ENCODE measurements at regions not wholly inside any gene's neighbourhood (a gene's known extent, or its start where the extent isn't known, plus 50 kb on each side); places are given as distances from the start of the nearest gene placed in this dataset.

DNA sequence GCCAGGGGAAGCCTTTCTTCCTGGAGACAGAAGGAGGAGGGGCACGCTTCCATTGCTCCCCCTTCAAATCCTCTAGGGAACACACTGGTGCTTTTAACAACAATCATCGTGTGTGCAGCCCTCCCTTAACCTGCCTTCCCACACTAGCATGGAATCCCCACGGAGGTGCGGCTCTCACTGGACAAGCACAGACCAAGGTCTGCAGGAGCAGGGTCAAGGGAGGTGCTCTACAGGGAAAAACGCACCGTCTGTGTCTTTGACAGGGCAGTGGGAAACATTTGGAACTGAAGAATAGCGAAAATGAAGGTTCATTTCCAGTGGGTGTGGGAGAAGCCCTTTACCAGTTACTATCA is 527.1 kb downstream of the QKI start:
- DNase-seq: no peak

GRCh38 chr6:163940705-163941623 is 526.4 kb downstream of the QKI start:
- no peak for DNase-seq

DNA sequence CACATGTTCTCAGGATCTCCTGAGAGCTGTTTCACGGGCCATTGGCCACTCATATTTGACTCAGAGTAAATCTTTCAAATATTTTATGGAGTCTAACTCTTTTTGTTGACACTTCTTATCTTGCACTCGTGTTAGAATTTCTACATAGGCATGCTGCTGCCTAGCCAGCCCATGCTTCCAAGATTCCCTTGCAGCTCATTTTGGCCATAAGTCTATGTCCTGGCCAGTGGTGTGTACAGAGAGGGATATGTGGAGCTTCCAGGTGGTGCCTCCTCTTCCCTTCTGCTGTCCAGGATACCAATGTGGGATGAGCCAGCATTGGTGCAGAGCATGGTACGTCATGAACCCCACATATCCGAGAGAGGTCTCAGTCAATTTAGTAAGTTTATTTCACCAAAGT is 522.6 kb downstream of the QKI start:
- no peak for DNase-seq

DNA sequence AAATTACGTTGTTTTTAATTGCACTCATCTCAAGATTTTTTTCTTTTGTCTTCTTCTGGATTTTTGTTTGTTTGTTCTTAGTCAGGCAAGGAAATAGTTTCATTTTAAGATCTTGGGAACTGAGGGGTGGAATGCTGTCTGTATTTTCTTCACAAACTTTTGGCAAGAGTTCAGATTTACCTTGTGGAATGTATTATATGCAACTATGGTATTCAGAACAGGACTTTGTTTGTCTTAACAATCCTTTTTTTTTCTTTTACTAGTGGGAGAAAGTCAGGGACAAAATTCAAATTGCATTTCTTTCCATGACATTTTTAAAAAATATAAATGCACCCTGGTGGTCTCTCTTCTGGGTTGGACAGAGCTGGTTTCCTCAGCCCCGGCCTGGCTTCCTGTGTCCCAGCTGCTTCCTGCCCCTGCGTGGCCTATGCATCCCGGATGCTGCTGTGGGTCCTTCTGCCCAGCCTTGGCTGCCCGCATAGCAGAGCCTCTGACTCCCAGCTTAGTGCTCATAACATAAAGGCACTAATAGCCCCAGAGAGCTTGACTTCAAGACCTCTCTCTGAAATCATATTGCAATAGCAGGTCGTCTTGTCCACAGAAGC is 520.7 kb downstream of the QKI start:
- no peak for DNase-seq

GRCh38 chr6:163930012-163930411 is 515.5 kb downstream of the QKI start:
- DNase-seq: no peak

GRCh38 chr6:163929538-163929937 is 515.0 kb downstream of the QKI start:
- DNase-seq: no peak

- DNase-seq: no peak
Measured at GRCh38 chr6:163926642-163927041, 512.1 kb downstream of the QKI start.

- no peak for DNase-seq
Measured at GRCh38 chr6:163925839-163926238, 511.3 kb downstream of the QKI start.

DNA sequence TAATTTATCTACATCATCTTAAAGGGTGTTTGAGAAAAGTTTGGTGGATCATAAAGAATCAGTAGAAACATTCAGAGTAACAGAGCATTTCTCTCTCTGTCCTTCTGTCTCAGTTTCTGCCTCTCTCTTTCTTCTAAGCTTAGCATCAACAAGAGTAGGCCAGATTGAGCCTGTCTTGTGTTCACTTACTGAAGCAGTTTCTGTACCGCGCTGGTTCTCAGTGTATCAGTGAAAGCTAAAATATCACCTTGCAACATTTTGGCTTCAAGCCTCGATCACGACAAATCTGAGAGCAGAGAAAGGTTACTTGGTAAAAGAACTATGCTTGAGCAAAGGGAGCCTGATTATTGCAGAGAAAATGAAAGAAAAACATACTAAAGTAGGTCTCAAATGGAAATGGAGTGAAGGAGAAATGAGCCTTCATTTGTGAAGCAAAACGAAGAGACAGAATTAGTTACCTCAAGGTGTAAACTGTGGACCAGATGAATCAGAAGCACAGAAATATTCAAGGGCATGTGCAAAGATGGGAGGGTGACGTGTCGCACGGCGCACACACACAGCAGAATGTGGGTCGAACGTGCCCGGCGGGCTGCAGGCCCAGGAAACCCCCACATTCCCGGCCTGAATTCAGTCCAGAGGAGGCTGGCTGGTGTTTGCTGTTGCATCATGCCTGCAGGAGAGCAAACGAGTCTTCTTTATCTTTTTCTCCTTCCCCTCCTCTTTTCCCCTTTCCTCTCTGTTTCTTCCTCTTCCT is 509.3 kb downstream of the QKI start:
- DNase-seq: no peak

GRCh38 chr6:163922562-163922961 is 508.0 kb downstream of the QKI start:
- no peak for DNase-seq

DNA sequence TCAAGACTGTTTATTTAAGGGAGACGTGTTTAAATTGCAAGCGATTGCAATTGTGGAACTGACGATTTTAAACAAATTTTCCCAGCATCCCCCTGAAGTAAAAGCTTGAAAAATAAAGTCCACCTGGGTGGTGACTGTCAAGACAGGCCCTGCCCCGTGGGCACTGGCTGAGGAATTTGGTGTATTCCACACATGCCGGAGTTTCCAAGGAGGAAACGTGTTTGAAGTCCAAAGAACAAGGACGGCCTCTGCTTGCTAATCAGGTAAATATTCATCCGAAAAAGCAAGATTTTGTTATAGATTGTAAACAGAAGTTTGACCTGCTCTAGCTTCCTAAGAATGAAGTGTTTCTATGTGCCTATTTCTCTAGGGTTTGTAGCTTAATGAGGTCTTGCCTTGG is 505.1 kb downstream of the QKI start:
- DNase-seq: no peak

DNA sequence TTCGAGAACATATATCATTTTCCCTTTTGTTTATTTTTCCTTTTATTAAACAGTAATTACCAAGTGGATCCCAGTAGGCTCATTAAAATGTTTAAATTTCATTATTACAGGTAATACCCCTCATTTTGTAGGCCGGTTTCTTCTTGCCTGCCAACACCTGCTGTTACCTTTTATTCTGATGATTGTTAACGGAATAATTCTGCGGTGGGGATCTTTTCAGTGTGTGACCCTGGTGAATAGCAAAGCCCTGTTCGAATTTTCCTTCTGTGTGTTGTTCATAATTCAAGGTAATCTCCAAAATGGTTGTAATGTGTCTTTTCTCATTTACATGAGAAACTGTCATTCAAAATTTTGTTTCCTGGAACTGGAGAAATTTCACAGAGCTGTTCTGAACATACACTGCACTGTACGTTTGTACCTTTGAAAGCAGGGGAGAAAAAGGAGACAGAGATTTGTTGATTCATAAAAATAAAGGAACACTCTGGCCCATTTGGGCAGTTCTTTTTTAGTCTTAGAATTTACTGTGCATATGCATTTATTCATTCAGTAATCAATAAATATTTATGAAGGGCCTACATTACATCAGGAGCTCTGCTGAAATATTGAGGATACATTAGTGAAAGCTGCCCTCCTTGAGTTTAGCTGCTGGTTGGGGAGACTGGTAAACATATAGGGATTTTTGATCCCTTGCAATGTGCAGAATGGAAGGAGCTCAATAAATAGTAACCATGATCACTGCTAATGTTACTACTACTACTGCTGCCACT is 502.0 kb downstream of the QKI start:
- no peak for DNase-seq

GRCh38 chr6:163915131-163915530 is 500.6 kb downstream of the QKI start:
- no peak for DNase-seq

- no peak for DNase-seq
Measured at GRCh38 chr6:163913045-163913444, 498.5 kb downstream of the QKI start.

- DNase-seq: no peak
Measured at GRCh38 chr6:163906006-163906710, 491.6 kb downstream of the QKI start.

- no peak for DNase-seq
Measured at GRCh38 chr6:163904186-163904585, 489.7 kb downstream of the QKI start.

DNA sequence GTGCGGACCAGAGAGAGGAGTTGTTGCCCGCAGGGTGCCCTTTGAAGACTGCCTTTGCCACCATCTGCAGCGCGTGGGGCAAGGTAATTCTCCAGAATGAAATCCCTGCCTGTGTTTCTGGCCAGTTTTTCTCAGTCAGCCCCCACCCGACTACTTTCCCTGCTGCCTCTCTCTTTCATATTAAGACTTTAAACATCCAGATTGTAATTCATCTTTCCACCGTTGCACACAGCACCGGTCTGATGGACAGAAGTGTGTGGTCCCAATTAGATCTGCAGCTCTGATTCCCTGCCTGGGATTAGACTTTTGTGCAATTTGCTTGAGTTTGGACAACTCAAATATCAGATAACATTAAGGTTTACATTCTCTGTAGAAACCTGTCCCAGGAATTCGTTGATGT is 489.0 kb downstream of the QKI start:
- DNase-seq: no peak

DNA sequence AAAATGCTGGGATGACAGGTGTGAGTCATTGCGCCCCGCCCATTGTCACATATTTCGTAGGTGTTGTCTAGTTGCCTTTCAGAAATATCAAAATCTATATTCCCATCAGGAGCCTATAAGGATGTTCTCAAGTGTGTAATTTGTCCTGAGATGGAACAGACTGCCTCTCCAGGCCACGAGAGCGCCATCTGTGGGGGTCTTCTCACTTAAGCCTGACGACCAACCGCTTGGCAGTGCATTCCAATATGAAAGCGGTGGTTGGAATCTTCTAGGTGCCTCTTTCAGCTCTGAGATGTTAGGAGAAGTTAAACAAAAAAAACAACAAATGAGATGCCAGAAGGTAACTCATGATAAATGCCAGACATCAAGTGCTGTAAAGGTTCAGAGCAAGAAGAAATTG is 488.5 kb downstream of the QKI start:
- DNase-seq: peak in 1 of 2 experiments; percentile 40

DNA sequence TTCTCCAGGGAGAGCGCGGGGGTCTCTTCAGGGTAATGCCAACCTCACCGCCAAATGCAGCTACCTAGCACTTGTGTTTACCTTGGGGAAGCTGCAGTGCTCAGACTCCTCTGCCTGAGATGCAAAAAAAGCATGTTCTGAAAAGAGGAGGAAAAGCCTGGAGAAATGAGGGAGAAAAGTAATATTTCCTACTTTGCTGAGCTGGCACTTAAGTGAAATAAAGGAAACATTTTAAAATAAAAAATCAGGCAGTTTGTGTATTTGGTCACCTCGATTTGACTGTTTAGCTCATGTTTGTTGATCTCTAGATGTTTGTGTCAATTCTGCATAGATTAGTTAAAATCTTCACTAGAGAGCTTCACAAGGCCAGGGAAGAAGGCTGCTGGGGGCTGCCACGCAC is 487.2 kb downstream of the QKI start:
- DNase-seq: no peak

DNA sequence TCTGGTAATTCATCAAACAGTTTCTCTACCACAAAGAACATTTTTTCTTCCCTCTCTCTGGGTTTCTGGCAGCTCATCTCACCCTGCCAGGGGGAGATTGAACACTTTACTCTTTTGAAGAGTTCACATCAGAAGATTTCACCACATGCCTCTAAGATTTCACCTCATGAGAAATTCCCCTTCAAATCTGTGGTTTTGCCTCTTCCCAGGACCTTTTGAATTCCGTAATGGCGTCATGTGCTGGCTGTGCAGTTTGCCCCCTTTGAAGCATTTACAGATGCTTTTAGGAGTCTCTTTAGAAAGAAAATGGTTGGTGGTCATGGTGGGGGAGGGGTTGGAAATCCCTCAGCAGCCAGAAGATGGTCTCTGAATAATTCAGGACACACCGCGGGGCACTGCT is 486.1 kb downstream of the QKI start:
- no peak for DNase-seq

- DNase-seq: no peak
Measured at GRCh38 chr6:163897669-163898068, 483.2 kb downstream of the QKI start.

DNA sequence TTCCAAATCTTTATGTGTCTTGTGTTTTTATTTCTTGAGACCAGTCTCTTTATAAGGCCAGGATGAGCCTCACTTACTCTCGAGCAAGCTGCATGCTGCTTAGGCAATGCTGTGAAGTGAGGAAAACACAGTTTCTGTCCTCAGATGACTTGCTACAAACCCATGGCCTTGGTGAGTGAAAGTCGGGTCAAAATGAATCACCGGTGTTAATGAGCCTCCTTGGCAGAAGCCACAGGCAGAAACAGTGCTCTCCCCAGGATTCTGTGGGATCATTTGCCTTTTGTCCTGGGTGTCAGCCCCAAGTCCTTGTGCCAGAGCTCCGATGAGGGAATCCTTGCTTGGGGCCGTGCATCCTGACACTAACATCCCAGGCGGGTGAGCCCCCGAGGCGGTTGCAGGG is 482.5 kb downstream of the QKI start:
- no peak for DNase-seq

DNA sequence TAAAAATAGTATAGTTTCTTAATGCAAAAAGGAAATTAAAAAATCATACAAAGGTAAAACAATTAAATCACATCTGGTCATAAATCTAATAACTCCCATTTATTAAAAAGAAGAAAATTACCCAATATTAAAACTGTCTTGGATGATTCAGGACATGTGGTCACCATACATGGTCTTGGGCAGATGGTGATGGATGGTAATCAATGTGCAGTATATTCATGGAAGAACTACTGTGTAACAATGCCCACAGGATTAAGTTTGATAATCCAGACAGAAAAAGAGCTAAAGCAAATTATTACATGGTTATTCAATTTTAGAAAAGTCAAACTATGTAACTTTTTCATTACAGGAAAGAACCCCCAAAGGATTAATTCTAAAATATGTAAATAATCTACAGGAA is 480.6 kb downstream of the QKI start:
- no peak for DNase-seq
